HG03025 (cell line): ENCODE measurements at regions not wholly inside any gene's neighbourhood (a gene's known extent, or its start where the extent isn't known, plus 50 kb on each side); places are given as distances from the start of the nearest gene placed in this dataset.
"Not testable (repeated sequence)": the region's sequence is repeated elsewhere in the genome, so short reads cannot be mapped to it uniquely, and the experiment has no call there.

Source experiments
- ATAC-seq: cut with Tn5 transposase; IDR thresholded peaks from one replicate; pipeline ENCODE4 v1.9.1; 2021; ENCODE audit warnings: mild to moderate bottlenecking, moderate library complexity; ENCODE audit not compliant: unreplicated experiment, low FRiP score

GRCh38 chrX:42366181-42366580 lies 411.8 kb downstream of the PPP1R2C start:
- no peak for ATAC-seq

- ATAC-seq: no peak
Measured at GRCh38 chrX:42362219-42362618, 415.7 kb downstream of the PPP1R2C start.

GRCh38 chrX:42342981-42343380 lies 419.6 kb upstream of the CASK start:
- not testable (repeated sequence) for ATAC-seq
